Hematopoietic multipotent progenitor cell (in vitro differentiated cells): ENCODE measurements at regions not wholly inside any gene's neighbourhood (a gene's known extent, or its start where the extent isn't known, plus 50 kb on each side); places are given as distances from the start of the nearest gene placed in this dataset.
"Not testable (repeated sequence)": the region's sequence is repeated elsewhere in the genome, so short reads cannot be mapped to it uniquely, and the experiment has no call there.

Source experiments
- DNase-seq, 3 donors: peaks; one replicate each; pipeline ENCODE4 v3.0.0-alpha.2; 2011 to 2015; ENCODE audit warnings: low read depth in 2 of 3, low spot score in 2 of 3

GRCh38 chr2:107093426-107093957 is 207.5 kb upstream of the ST6GAL2 start:
- no peak for DNase-seq

GRCh38 chr2:107094450-107094986 is 208.6 kb upstream of the ST6GAL2 start:
- DNase-seq = no peak

GRCh38 chr2:107102176-107102575 is 216.2 kb upstream of the ST6GAL2 start:
- DNase-seq = no peak

- no peak for DNase-seq
Measured at GRCh38 chr2:107107351-107107750, 221.4 kb upstream of the ST6GAL2 start.

GRCh38 chr2:107108556-107108955 is 222.6 kb upstream of the ST6GAL2 start:
- no peak for DNase-seq

GRCh38 chr2:107111623-107112022 is 225.7 kb upstream of the ST6GAL2 start:
- no peak for DNase-seq

- no peak for DNase-seq
Measured at GRCh38 chr2:107112561-107112960, 226.6 kb upstream of the ST6GAL2 start.

- DNase-seq = no peak
Measured at GRCh38 chr2:107128381-107128780, 242.4 kb upstream of the ST6GAL2 start.

- DNase-seq = peak in 2 of 3 donors; percentile 47 to 86
Measured at GRCh38 chr2:107132070-107132469, 246.1 kb upstream of the ST6GAL2 start.

- no peak for DNase-seq
Measured at GRCh38 chr2:107132746-107133145, 246.8 kb upstream of the ST6GAL2 start.

GRCh38 chr2:107133412-107133811 is 247.4 kb upstream of the ST6GAL2 start:
- no peak for DNase-seq

GRCh38 chr2:107136733-107137132 is 250.8 kb upstream of the ST6GAL2 start:
- DNase-seq = no peak

- DNase-seq = no peak
Measured at GRCh38 chr2:107137706-107138105, 251.7 kb upstream of the ST6GAL2 start.

GRCh38 chr2:107146181-107146580 is 260.2 kb upstream of the ST6GAL2 start:
- no peak for DNase-seq

GRCh38 chr2:107146645-107147044 is 260.7 kb upstream of the ST6GAL2 start:
- DNase-seq = not testable (repeated sequence)

GRCh38 chr2:107148055-107148454 is 262.1 kb upstream of the ST6GAL2 start:
- DNase-seq = no peak

- DNase-seq = no peak
Measured at GRCh38 chr2:107148496-107148895, 262.5 kb upstream of the ST6GAL2 start.

GRCh38 chr2:107160640-107161239 is 274.8 kb upstream of the ST6GAL2 start:
- DNase-seq = no peak

- DNase-seq = no peak
Measured at GRCh38 chr2:107168141-107168540, 282.2 kb upstream of the ST6GAL2 start.

GRCh38 chr2:107174171-107174570 is 288.2 kb upstream of the ST6GAL2 start:
- no peak for DNase-seq

- DNase-seq = no peak
Measured at GRCh38 chr2:107182981-107183380, 297.0 kb upstream of the ST6GAL2 start.

GRCh38 chr2:107187870-107188269 is 301.9 kb upstream of the ST6GAL2 start:
- no peak for DNase-seq

- DNase-seq = no peak
Measured at GRCh38 chr2:107195631-107196030, 309.7 kb upstream of the ST6GAL2 start.
